GM21717 (cell line): ENCODE measurements at regions not wholly inside any gene's neighbourhood (a gene's known extent, or its start where the extent isn't known, plus 50 kb on each side); places are given as distances from the start of the nearest gene placed in this dataset.

Experiments used
- ATAC-seq: cut with Tn5 transposase; IDR thresholded peaks from one replicate; pipeline ENCODE4 v1.9.1; 2021; ENCODE audit warnings: mild to moderate bottlenecking, moderate library complexity; ENCODE audit not compliant: unreplicated experiment

- ATAC-seq, result no peak
These were observed 325.8 kb upstream of the PBX1 start for GRCh38 chr1:164233149-164233548.

GRCh38 chr1:164240081-164240480, 318.9 kb upstream of the PBX1 start:
- no peak for ATAC-seq

- ATAC-seq, result no peak
These were observed 308.6 kb upstream of the PBX1 start for GRCh38 chr1:164250365-164250764.

GRCh38 chr1:164256456-164256855, 302.5 kb upstream of the PBX1 start:
- ATAC-seq, result no peak

GRCh38 chr1:164261691-164262240, 297.2 kb upstream of the PBX1 start:
- ATAC-seq, result no peak

GRCh38 chr1:164263540-164263939, 295.4 kb upstream of the PBX1 start:
- ATAC-seq, result no peak

- no peak for ATAC-seq
These were observed 293.8 kb upstream of the PBX1 start for GRCh38 chr1:164265232-164265631.

- ATAC-seq, result no peak
These were observed 286.8 kb upstream of the PBX1 start for GRCh38 chr1:164272156-164272555.

GRCh38 chr1:164296172-164296571, 262.8 kb upstream of the PBX1 start:
- ATAC-seq, result no peak

- no peak for ATAC-seq
These were observed 250.9 kb upstream of the PBX1 start for GRCh38 chr1:164308101-164308500.

GRCh38 chr1:164310166-164310565, 248.8 kb upstream of the PBX1 start:
- ATAC-seq, result no peak

- ATAC-seq, result no peak
These were observed 247.6 kb upstream of the PBX1 start for GRCh38 chr1:164311377-164311776.

GRCh38 chr1:164320790-164321731, 237.9 kb upstream of the PBX1 start:
- no peak for ATAC-seq

- ATAC-seq, result no peak
These were observed 233.2 kb upstream of the PBX1 start for GRCh38 chr1:164325786-164326185.

GRCh38 chr1:164333387-164333786, 225.6 kb upstream of the PBX1 start:
- ATAC-seq, result no peak

GRCh38 chr1:164337394-164337793, 221.6 kb upstream of the PBX1 start:
- no peak for ATAC-seq

GRCh38 chr1:164337885-164338284, 221.1 kb upstream of the PBX1 start:
- ATAC-seq, result no peak

- ATAC-seq, result no peak
These were observed 215.8 kb upstream of the PBX1 start for GRCh38 chr1:164343189-164343588.

GRCh38 chr1:164347980-164348379, 211.0 kb upstream of the PBX1 start:
- ATAC-seq, result no peak

GRCh38 chr1:164356511-164356910, 202.5 kb upstream of the PBX1 start:
- no peak for ATAC-seq

- ATAC-seq, result no peak
These were observed 198.7 kb upstream of the PBX1 start for GRCh38 chr1:164360265-164360664.

- ATAC-seq, result no peak
These were observed 197.1 kb upstream of the PBX1 start for GRCh38 chr1:164361927-164362326.
